ENCODE measurements at regions not wholly inside any gene's neighbourhood (a gene's known extent, or its start where the extent isn't known, plus 50 kb on each side); places are given as distances from the start of the nearest gene placed in this dataset.

DNA sequence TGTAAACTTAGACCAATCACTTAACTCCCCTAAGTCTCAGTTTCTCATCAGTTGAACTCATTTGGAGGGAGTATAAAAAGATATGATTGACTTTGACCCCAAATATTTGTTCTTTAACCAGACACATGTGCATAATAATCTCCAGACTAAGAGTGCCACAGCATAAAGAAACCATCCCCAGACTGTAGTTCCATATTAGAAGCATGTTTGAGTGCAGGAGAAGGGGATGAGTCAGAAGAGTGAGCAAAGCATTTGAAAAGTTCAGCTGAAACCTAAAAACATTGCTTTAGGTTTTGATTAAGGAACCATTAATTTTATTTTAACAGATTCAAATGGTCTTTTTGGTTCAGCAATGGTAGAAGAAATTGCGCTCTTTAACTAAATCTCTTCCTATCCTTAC is 654.8 kb downstream of the UTRN start:
- Histone ChIP-seq H3K4me2 (ENCODE audit: insufficient read depth in 1 of 2, low read depth in 2 of 2, low read length in 2 of 2) (no peak overlapping the region), H2BK15ac (ENCODE audit: low read length) (no peak overlapping the region), H3K4me3 (ENCODE audit: extremely low read depth in 1 of 4, insufficient read depth in 2 of 4, low read depth in 3 of 4, low read length in 4 of 4) (no peak overlapping the region), H3K36me3 (ENCODE audit: control insufficient read depth in 2 of 4, insufficient read depth in 4 of 4, low read length in 3 of 4) (no peaks in the 10 kb centered on the region), H3K14ac (ENCODE audit: insufficient read length) (no peak overlapping the region), H3K23ac (ENCODE audit: insufficient read length) (no peak overlapping the region), H3K4me1 (replicated peaks in 1 of 4; ENCODE audit: control insufficient read depth in 3 of 4, insufficient read depth in 4 of 4, low read length in 3 of 4) (no peaks in the 10 kb centered on the region), H3K23me2 (ENCODE audit: low read depth, low read length) (no peaks in the 10 kb centered on the region), H2BK5ac (ENCODE audit: low read depth, low read length) (no peak overlapping the region), H3K9me3 (ENCODE audit: insufficient read depth in 2 of 2, low read depth in 1 of 2, low read length in 1 of 2) (no peaks in the 10 kb centered on the region), H4K8ac (ENCODE audit: extremely low read depth, insufficient read depth, low read length) (no peak overlapping the region), H3K4ac (replicated peaks; ENCODE audit: insufficient read length, low read depth, low read length) (no peak overlapping the region), H3K79me2 (ENCODE audit: control insufficient read depth in 1 of 2, insufficient read depth in 2 of 2, low read length in 2 of 2) (no peaks in the 10 kb centered on the region), H4K20me1 (replicated peaks in 1 of 2; ENCODE audit: control insufficient read depth in 1 of 2, insufficient read depth in 2 of 2, low read length in 2 of 2) (no peaks in the 10 kb centered on the region), H2BK20ac (ENCODE audit: low read length) (no peak overlapping the region), H2AK5ac (ENCODE audit: low read depth, low read length) (no peak overlapping the region), H2BK120ac (replicated peaks; ENCODE audit: low read depth, low read length) (no peak overlapping the region), H3K27ac (ENCODE audit: low read depth, low read length) (no peak overlapping the region), H3K27me3 (replicated peaks in 1 of 4; ENCODE audit: control insufficient read depth in 3 of 4, extremely low read depth in 1 of 4, insufficient read depth in 3 of 4, low read length in 3 of 4) (no peaks in the 10 kb centered on the region), H3K18ac (ENCODE audit: extremely low read depth, low read length) (no peak overlapping the region), H3K9ac (replicated peaks in 1 of 4; ENCODE audit: extremely low read depth in 1 of 4, low read depth in 3 of 4, low read length in 3 of 4) (no peak overlapping the region), H2AFZ (ENCODE audit: low read length) (no peak overlapping the region), H3K79me1 (ENCODE audit: low read depth, low read length) (no peaks in the 10 kb centered on the region), H4K5ac (ENCODE audit: insufficient read length, low read depth, low read length) (no peak overlapping the region), H4K91ac (replicated peaks; ENCODE audit: insufficient read length, low read length) (no peak overlapping the region), H3K56ac (replicated peaks; ENCODE audit: insufficient read length, low read depth, low read length) (no peak overlapping the region), H2BK12ac (ENCODE audit: low read depth, low read length) (no peak overlapping the region)
- POLR2A ChIA-PET (ENCODE audit: partially characterized antibody), result no interaction called here
- CTCF ChIA-PET (ENCODE audit: partially characterized antibody), result no interaction called here
- 100% methylated on average over 1 of the region's 1 CpG; no CpG with 5 or more reads in 1 of the 2 experiments for WGBS, 2 experiments (ENCODE audit: extremely low coverage in 1 of 2, insufficient coverage in 1 of 2, insufficient read length in 1 of 2, insufficient replicate concordance in 2 of 2, low coverage in 1 of 2, low lambda C conversion rate in 2 of 2, missing lambda C conversion rate in 1 of 2)
- FAIRE-seq (no peak), DNase-seq (ENCODE audit: low read depth in 1 of 2, low spot score in 2 of 2) (no peak)
- TF ChIP-seq GTF2F1 (IDR thresholded peaks at IDR 0.05; ENCODE audit: borderline replicate concordance, low read depth, low read length) (no peak), CBX8 (IDR thresholded peaks at IDR 0.05; ENCODE audit: borderline replicate concordance, low read depth, low read length) (no peak), CHD2 (IDR thresholded peaks at IDR 0.05; ENCODE audit: low read length) (no peak), HDAC2 (IDR thresholded peaks at IDR 0.05; ENCODE audit: borderline replicate concordance in 1 of 2, low read depth in 2 of 2, low read length in 2 of 2) (no peak), EP300 (IDR thresholded peaks at IDR 0.05; ENCODE audit: borderline replicate concordance in 1 of 2, low read depth in 2 of 2, low read length in 2 of 2) (no peak), SIN3A (conservative IDR thresholded peaks at IDR 0.05 in 1 of 2, IDR thresholded peaks at IDR 0.05 in 1 of 2; ENCODE audit: low read depth in 1 of 2, low read length in 2 of 2) (no peak), GABPA (IDR thresholded peaks at IDR 0.05; ENCODE audit: borderline replicate concordance, insufficient read depth, low read length) (no peak), CTCF (IDR thresholded peaks at IDR 0.05; ENCODE audit: control extremely low read depth in 1 of 3, insufficient read depth in 1 of 3, low read depth in 1 of 3, low read length in 3 of 3) (no peak), SP1 (IDR thresholded peaks at IDR 0.05; ENCODE audit: low read depth, low read length) (no peak), SP4 (IDR thresholded peaks at IDR 0.05; ENCODE audit: low read length) (no peak), FOSL1 (IDR thresholded peaks at IDR 0.05; ENCODE audit: insufficient read depth, low read depth, low read length) (no peak), CHD1 (IDR thresholded peaks at IDR 0.05; ENCODE audit: low read depth, low read length) (no peak)

All from H1 (cell line).